Gastrocnemius medialis (tissue), 4 donors: ENCODE measurements at regions not wholly inside any gene's neighbourhood (a gene's known extent, or its start where the extent isn't known, plus 50 kb on each side); places are given as distances from the start of the nearest gene placed in this dataset.

Experiments used
- CTCF ChIP-seq, 5 experiments: fragments of 450-650 bp in 3 of 5; fragments of 200-600 bp in 2 of 5; sonication (generic) in 2 of 5; IDR thresholded peaks in 4 of 5; conservative IDR thresholded peaks in 1 of 5; 1 replicate in 4 of 5; 2 replicates in 1 of 5; pipeline ENCODE4 v1.5.1; 2016 to 2019; ENCODE audit warnings: antibody characterized with exemption in 5 of 5, mild to moderate bottlenecking in 3 of 5, moderate library complexity in 3 of 5
- POLR2A ChIP-seq, 2 donors: fragments of 450-650 bp; IDR thresholded peaks; one replicate each; pipeline ENCODE4 v1.6.1; 2017; ENCODE audit warnings: antibody characterized with exemption in 2 of 2, mild to moderate bottlenecking in 2 of 2, moderate library complexity in 2 of 2

- TF ChIP-seq CTCF (IDR thresholded peaks at IDR 0.05 in 4 of 5, conservative IDR thresholded peaks at IDR 0.05 in 1 of 5) (no peak), POLR2A (IDR thresholded peaks at IDR 0.05) (no peak)
Measured at GRCh38 chr5:23139338-23140171, 286.4 kb upstream of the CDH12 start.
